Right lobe of liver (tissue), 6 donors: ENCODE measurements at regions not wholly inside any gene's neighbourhood (a gene's known extent, or its start where the extent isn't known, plus 50 kb on each side); places are given as distances from the start of the nearest gene placed in this dataset.

Source experiments
- ATAC-seq, 4 donors: fragments of 200-7000 bp; cut with Tn5 transposase; one replicate each; pipeline ENCODE4 v1.9.1; 2020; ENCODE audit warnings: mild to moderate bottlenecking in 4 of 4, moderate library complexity in 4 of 4
- DNase-seq, 3 donors: peaks; one replicate each; pipeline ENCODE4 v3.0.0-alpha.2; 2020
- H3K27ac ChIP-seq, 3 donors: fragments of 200-600 bp; one replicate each; pipeline ENCODE4 v1.8.0; 2022
- H3K27me3 ChIP-seq, 2 donors: fragments of 200-600 bp; one replicate each; pipeline ENCODE4 v1.8.0; 2022
- H3K36me3 ChIP-seq, 4 donors: fragments of 200-600 bp; sonication (generic) in 1 of 4; one replicate each; pipeline versions ENCODE4 v1.5.1 to v1.8.0; 2017 to 2022; ENCODE audit warnings: control low read depth in 1 of 4
- H3K4me1 ChIP-seq, 4 donors: fragments of 200-600 bp; sonication (generic) in 1 of 4; one replicate each; pipeline versions ENCODE4 v1.5.1 to v1.8.0; 2017 to 2022; ENCODE audit warnings: control low read depth in 1 of 4
- H3K4me3 ChIP-seq, 3 donors: fragments of 200-600 bp; one replicate each; pipeline ENCODE4 v1.8.0; 2022
- H3K9me3 ChIP-seq, 4 donors: fragments of 200-600 bp; sonication (generic) in 1 of 4; one replicate each; pipeline versions ENCODE4 v1.5.1 to v1.8.0; 2017 to 2022; ENCODE audit warnings: control low read depth in 1 of 4
- CTCF ChIP-seq, 4 donors: fragments of 200-600 bp in 3 of 4; fragments of 450-650 bp in 1 of 4; IDR thresholded peaks; one replicate each; pipeline versions ENCODE4 v1.5.1 to v1.8.0; 2016 to 2022; ENCODE audit warnings: antibody characterized with exemption in 4 of 4, mild to moderate bottlenecking in 2 of 4
- POLR2A ChIP-seq: fragments of 450-650 bp; IDR thresholded peaks from one replicate; pipeline ENCODE4 v1.6.1; 2017; ENCODE audit warnings: antibody characterized with exemption, mild to moderate bottlenecking
- WGBS: methylation state at CpG from one replicate; pipeline ENCODE4 v1.1.6; 2018; ENCODE audit warnings: low coverage, low lambda C conversion rate; ENCODE audit not compliant: insufficient coverage; ENCODE audit errors: missing lambda C conversion rate; 5-methylcytosine and 5-hydroxymethylcytosine counted together
- intact Hi-C, 2 donors: fragments of 100-400 bp; cut with DNase I; formaldehyde crosslinking; loops; one replicate each; pipeline versions ENCODE4 v1.11.2 to v1.14.1; 2022
- donor health status: DM: no; HTN: yes; CAD: no.
- donor health status: DM: no; HTN: no; CAD: no.
- donor health status: DM: no; HTN: no; CAD: no.
- donor health status: DM: no; HTN: yes; CAD: no.
- donor health status: DM: no; HTN: yes; CAD: no.

- H3K36me3 ChIP-seq: no peaks in the 10 kb centered on the region
- WGBS: 89% methylated on average over 1 of the region's 1 CpG
- ATAC-seq (no peak), DNase-seq (no peak)
- H3K27me3 ChIP-seq: no peaks in the 10 kb centered on the region
- intact Hi-C loops: no loop called here
- no peaks in the 10 kb centered on the region for H3K9me3 ChIP-seq
- TF ChIP-seq POLR2A (no peak), CTCF (IDR thresholded peaks at IDR 0.05) (no peak)
- no peak overlapping the region for H3K27ac ChIP-seq
- H3K4me1 ChIP-seq: peaks cover 0 to 42% (median 10%) of the 10 kb centered on the region in 4 donors
- H3K4me3 ChIP-seq: no peak overlapping the region
Observed at GRCh38 chr6:7045746-7046145, 62.0 kb upstream of the RREB1 start.

GRCh38 chr6:7047128-7047527 is 60.6 kb upstream of the RREB1 start:
- no peaks in the 10 kb centered on the region for H3K9me3 ChIP-seq
- H3K4me3 ChIP-seq: no peak overlapping the region
- no peaks in the 10 kb centered on the region for H3K27me3 ChIP-seq
- H3K36me3 ChIP-seq: no peaks in the 10 kb centered on the region
- H3K4me1 ChIP-seq: peaks cover 0 to 33% (median 4%) of the 10 kb centered on the region in 4 donors
- no peak for DNase-seq
- no peak overlapping the region for H3K27ac ChIP-seq
- WGBS: 18% methylated on average over 1 of the region's 1 CpG
- no peak for ATAC-seq
- TF ChIP-seq CTCF (IDR thresholded peaks at IDR 0.05) (no peak), POLR2A (no peak)
- intact Hi-C loops: no loop called here

- Histone ChIP-seq H3K4me1 (peaks cover 0 to 29% (median 4%) of the 10 kb centered on the region in 4 donors), H3K4me3 (no peak overlapping the region), H3K36me3 (no peaks in the 10 kb centered on the region), H3K27me3 (no peaks in the 10 kb centered on the region), H3K27ac (peak overlapping the region in 1 of 3 donors; percentile 2), H3K9me3 (no peaks in the 10 kb centered on the region)
- no peak for TF ChIP-seq POLR2A
- TF ChIP-seq CTCF (IDR thresholded peaks at IDR 0.05): no peak
- ATAC-seq (no peak), DNase-seq (no peak)
- WGBS: 73% methylated on average over 3 of the region's 3 CpGs
- intact Hi-C loops: no loop called here
Observed at GRCh38 chr6:7047966-7048365, 59.8 kb upstream of the RREB1 start.

- no peak for ATAC-seq
- no peak for DNase-seq
- no peaks in the 10 kb centered on the region for H3K27me3 ChIP-seq
- intact Hi-C loops: no loop called here
- H3K9me3 ChIP-seq: no peaks in the 10 kb centered on the region
- 78% methylated on average over 1 of the region's 2 CpGs for WGBS
- no peak overlapping the region for H3K4me3 ChIP-seq
- no peaks in the 10 kb centered on the region for H3K36me3 ChIP-seq
- H3K27ac ChIP-seq: no peak overlapping the region
- TF ChIP-seq CTCF (IDR thresholded peaks at IDR 0.05) (no peak), POLR2A (no peak)
- H3K4me1 ChIP-seq: peaks cover 0 to 20% (median 0%) of the 10 kb centered on the region in 4 donors
Observed at GRCh38 chr6:7048894-7049293, 58.9 kb upstream of the RREB1 start.

- WGBS: 32% methylated on average over 2 of the region's 2 CpGs
- peak in 1 of 4 donors; percentile 9 for TF ChIP-seq CTCF (IDR thresholded peaks at IDR 0.05)
- no peak for TF ChIP-seq POLR2A
- peaks cover 0 to 19% (median 0%) of the 10 kb centered on the region in 4 donors for H3K4me1 ChIP-seq
- no peaks in the 10 kb centered on the region for H3K36me3 ChIP-seq
- ATAC-seq: no peak
- intact Hi-C loops: no loop called here
- H3K27ac ChIP-seq: no peak overlapping the region
- no peaks in the 10 kb centered on the region for H3K9me3 ChIP-seq
- DNase-seq: no peak
- no peak overlapping the region for H3K4me3 ChIP-seq
- H3K27me3 ChIP-seq: no peaks in the 10 kb centered on the region
Observed at GRCh38 chr6:7050004-7050403, 57.8 kb upstream of the RREB1 start.
